HEK293 (cell line): ENCODE measurements at regions not wholly inside any gene's neighbourhood (a gene's known extent, or its start where the extent isn't known, plus 50 kb on each side); places are given as distances from the start of the nearest gene placed in this dataset.

ENCODE experiments used
- CTCF ChIA-PET: fragments of 350-600 bp; formaldehyde crosslinking; extraction: SDS; loops from one replicate; lab custom pipeline; 2021; ENCODE audit warnings: antibody characterized with exemption; lab: Yijun Ruan, JAX
- POLR2A ChIA-PET: fragments of 300-600 bp; formaldehyde crosslinking; extraction: SDS; loops from one replicate; lab custom pipeline; 2020; ENCODE audit warnings: antibody characterized with exemption, inconsistent platforms; lab: Yijun Ruan, JAX
- H3K27ac ChIP-seq: fragments of 200-500 bp; sonication (Bioruptor generic); 2 replicates; pipeline ENCODE4 v1.5.1; 2014; ENCODE audit warnings: low read depth, low read length, control low read depth, inconsistent platforms; ENCODE audit errors: extremely low read depth
- H3K36me3 ChIP-seq, 2 experiments: fragments of 200-500 bp in 1 of 2; sonication (Bioruptor generic) in 1 of 2; 1 replicate in 1 of 2; 2 replicates in 1 of 2; pipeline ENCODE4 v1.5.1; 2014 to 2017; ENCODE audit warnings: inconsistent platforms in 2 of 2, low read length in 2 of 2; ENCODE audit not compliant: control insufficient read depth in 2 of 2, insufficient read depth in 1 of 2
- H3K4me1 ChIP-seq: fragments of 200-500 bp; sonication (Bioruptor generic); 2 replicates; pipeline ENCODE4 v1.5.1; 2014; ENCODE audit warnings: mild to moderate bottlenecking, low read length, inconsistent platforms; ENCODE audit not compliant: control insufficient read depth, insufficient read depth
- H3K4me3 ChIP-seq: 2 replicates; pipeline ENCODE4 v1.5.1; 2011; ENCODE audit warnings: low read depth, mild to moderate bottlenecking, control low read depth, low read length, moderate library complexity
- H3K9me3 ChIP-seq: fragments of 200-500 bp; sonication (Bioruptor generic); 2 replicates; pipeline ENCODE4 v1.5.1; 2014; ENCODE audit warnings: low read depth, low read length, inconsistent platforms; ENCODE audit not compliant: control insufficient read depth, insufficient read depth
- RBAK ChIP-seq: fragments of 450-650 bp; formaldehyde crosslinking; IDR thresholded peaks from 2 replicates; pipeline ENCODE4 v1.5.1; 2016; ENCODE audit warnings: missing biosample characterization, missing genetic modification characterization
- SCRT2 ChIP-seq: fragments of 450-650 bp; formaldehyde crosslinking; IDR thresholded peaks from 2 replicates; pipeline ENCODE4 v1.5.1; 2016; ENCODE audit warnings: missing biosample characterization, missing genetic modification characterization
- ZBTB11 ChIP-seq: fragments of 450-650 bp; formaldehyde crosslinking; conservative IDR thresholded peaks from 2 replicates; pipeline ENCODE4 v1.5.1; 2016; ENCODE audit warnings: low read depth, missing biosample characterization, missing genetic modification characterization
- ZBTB20 ChIP-seq: fragments of 450-650 bp; formaldehyde crosslinking; IDR thresholded peaks from 2 replicates; pipeline ENCODE4 v1.5.1; 2016; ENCODE audit warnings: missing biosample characterization, missing genetic modification characterization
- ZNF121 ChIP-seq: fragments of 450-650 bp; formaldehyde crosslinking; IDR thresholded peaks from 2 replicates; pipeline ENCODE4 v1.5.1; 2016; ENCODE audit warnings: missing biosample characterization, missing genetic modification characterization
- ZNF302 ChIP-seq: fragments of 450-650 bp; formaldehyde crosslinking; IDR thresholded peaks from 2 replicates; pipeline ENCODE4 v1.5.1; 2016; ENCODE audit warnings: missing biosample characterization, missing genetic modification characterization, low read depth
- ZNF404 ChIP-seq: fragments of 450-650 bp; formaldehyde crosslinking; IDR thresholded peaks from 2 replicates; pipeline ENCODE4 v1.5.1; 2017; ENCODE audit warnings: missing biosample characterization, missing genetic modification characterization
- ZNF529 ChIP-seq: fragments of 450-650 bp; formaldehyde crosslinking; IDR thresholded peaks from 2 replicates; pipeline ENCODE4 v1.5.1; 2017; ENCODE audit warnings: missing genetic modification characterization, missing biosample characterization; ENCODE audit not compliant: insufficient replicate concordance
- ZNF791 ChIP-seq: fragments of 450-650 bp; formaldehyde crosslinking; IDR thresholded peaks from 2 replicates; pipeline ENCODE4 v1.5.1; 2016; ENCODE audit warnings: missing biosample characterization, missing genetic modification characterization
- TF ChIP-seq, protein P1 (sequence below): fragments of 450-650 bp; formaldehyde crosslinking; IDR thresholded peaks from 2 replicates; pipeline ENCODE4 v1.5.1; 2017; ENCODE audit warnings: missing biosample characterization, missing genetic modification characterization
- TF ChIP-seq, protein P2 (sequence below): fragments of 450-650 bp; formaldehyde crosslinking; IDR thresholded peaks from 2 replicates; pipeline ENCODE4 v1.5.1; 2016; ENCODE audit warnings: missing biosample characterization, missing genetic modification characterization
- TF ChIP-seq, protein P3 (sequence below): fragments of 450-650 bp; formaldehyde crosslinking; IDR thresholded peaks from 2 replicates; pipeline ENCODE4 v1.5.1; 2016; ENCODE audit warnings: missing biosample characterization, missing genetic modification characterization

GRCh38 chr5:1945606-1946005 lies 62.9 kb upstream of the IRX4 start:
- H3K4me3 ChIP-seq = no peak overlapping the region
- H3K4me1 ChIP-seq = no peaks in the 10 kb centered on the region
- POLR2A ChIA-PET = no interaction called here
- no peak overlapping the region for H3K27ac ChIP-seq
- no peaks in the 10 kb centered on the region for H3K36me3 ChIP-seq
- no peaks in the 10 kb centered on the region; the same call in 1 of the 2 replicates for H3K9me3 ChIP-seq
- CTCF ChIA-PET = no interaction called here
- TF ChIP-seq, protein P1, sequence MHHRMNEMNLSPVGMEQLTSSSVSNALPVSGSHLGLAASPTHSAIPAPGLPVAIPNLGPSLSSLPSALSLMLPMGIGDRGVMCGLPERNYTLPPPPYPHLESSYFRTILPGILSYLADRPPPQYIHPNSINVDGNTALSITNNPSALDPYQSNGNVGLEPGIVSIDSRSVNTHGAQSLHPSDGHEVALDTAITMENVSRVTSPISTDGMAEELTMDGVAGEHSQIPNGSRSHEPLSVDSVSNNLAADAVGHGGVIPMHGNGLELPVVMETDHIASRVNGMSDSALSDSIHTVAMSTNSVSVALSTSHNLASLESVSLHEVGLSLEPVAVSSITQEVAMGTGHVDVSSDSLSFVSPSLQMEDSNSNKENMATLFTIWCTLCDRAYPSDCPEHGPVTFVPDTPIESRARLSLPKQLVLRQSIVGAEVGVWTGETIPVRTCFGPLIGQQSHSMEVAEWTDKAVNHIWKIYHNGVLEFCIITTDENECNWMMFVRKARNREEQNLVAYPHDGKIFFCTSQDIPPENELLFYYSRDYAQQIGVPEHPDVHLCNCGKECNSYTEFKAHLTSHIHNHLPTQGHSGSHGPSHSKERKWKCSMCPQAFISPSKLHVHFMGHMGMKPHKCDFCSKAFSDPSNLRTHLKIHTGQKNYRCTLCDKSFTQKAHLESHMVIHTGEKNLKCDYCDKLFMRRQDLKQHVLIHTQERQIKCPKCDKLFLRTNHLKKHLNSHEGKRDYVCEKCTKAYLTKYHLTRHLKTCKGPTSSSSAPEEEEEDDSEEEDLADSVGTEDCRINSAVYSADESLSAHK (tag by site-specific recombination) = no peak

DNA sequence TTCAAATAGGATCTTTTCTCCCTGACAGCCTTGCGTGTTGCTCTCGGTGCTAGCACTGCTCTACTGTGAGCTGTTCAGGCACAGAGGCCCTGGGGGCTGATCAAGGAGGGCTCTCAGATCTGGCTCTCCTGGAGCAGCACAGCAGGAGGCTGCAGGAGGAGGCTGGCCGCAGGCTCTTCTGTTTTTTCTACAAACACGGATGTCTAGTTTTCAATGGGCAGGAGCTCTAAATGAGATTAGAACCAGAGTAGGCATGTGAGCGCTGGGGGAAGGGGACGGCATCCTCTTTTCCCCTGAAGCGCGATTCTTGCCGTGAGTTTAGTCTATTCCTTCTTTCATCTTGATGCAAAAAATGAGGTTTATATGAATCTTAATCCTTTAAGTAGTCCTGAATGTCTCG lies 61.7 kb upstream of the IRX4 start:
- CTCF ChIA-PET = interaction anchor here (0.6 kb wide), 1 partner anchor 685 kb away, joined by 3 read pairs; no protein-coding TSS in a partner anchor

GRCh38 chr5:1943481-1943880 lies 60.8 kb upstream of the IRX4 start:
- ChIA-PET CTCF (interaction anchor here (0.6 kb wide), 1 partner anchor 686 kb away, joined by 3 read pairs; no protein-coding TSS in a partner anchor), POLR2A (no interaction called here)
- H3K9me3 ChIP-seq = no peaks in the 10 kb centered on the region; the same call in 1 of the 2 replicates
- no peak overlapping the region for H3K27ac ChIP-seq
- H3K36me3 ChIP-seq = no peaks in the 10 kb centered on the region
- no peak for TF ChIP-seq ZBTB20 (tag by site-specific recombination)
- TF ChIP-seq, protein P2, sequence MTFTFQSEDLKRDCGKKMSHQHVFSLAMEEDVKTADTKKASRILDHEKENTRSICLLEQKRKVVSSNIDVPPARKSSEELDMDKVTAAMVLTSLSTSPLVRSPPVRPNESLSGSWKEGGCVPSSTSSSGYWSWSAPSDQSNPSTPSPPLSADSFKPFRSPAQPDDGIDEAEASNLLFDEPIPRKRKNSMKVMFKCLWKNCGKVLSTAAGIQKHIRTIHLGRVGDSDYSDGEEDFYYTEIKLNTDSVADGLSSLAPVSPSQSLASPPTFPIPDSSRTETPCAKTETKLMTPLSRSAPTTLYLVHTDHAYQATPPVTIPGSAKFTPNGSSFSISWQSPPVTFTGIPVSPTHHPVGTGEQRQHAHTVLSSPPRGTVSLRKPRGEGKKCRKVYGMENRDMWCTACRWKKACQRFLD = no peak
- TF ChIP-seq ZNF791 (tag by site-specific recombination) = no peak
- no peak for TF ChIP-seq ZNF529
- TF ChIP-seq ZNF121 (tag by site-specific recombination) = no peak
- TF ChIP-seq SCRT2 (tag by site-specific recombination) = no peak
- no peak for TF ChIP-seq ZNF404 (tag by site-specific recombination)
- no peak for TF ChIP-seq ZBTB11
- no peak overlapping the region for H3K4me3 ChIP-seq
- H3K4me1 ChIP-seq = no peaks in the 10 kb centered on the region

More for the DNA sequence above, 61.7 kb upstream of the IRX4 start:
- TF ChIP-seq ZNF302 (tag by site-specific recombination) (no peak), RBAK (tag by site-specific recombination) (no peak)
- TF ChIP-seq, protein P3, sequence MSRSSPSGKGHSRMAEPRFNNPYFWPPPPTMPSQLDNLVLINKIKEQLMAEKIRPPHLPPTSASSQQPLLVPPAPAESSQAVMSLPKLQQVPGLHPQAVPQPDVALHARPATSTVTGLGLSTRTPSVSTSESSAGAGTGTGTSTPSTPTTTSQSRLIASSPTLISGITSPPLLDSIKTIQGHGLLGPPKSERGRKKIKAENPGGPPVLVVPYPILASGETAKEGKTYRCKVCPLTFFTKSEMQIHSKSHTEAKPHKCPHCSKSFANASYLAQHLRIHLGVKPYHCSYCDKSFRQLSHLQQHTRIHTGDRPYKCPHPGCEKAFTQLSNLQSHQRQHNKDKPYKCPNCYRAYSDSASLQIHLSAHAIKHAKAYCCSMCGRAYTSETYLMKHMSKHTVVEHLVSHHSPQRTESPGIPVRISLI (tag by site-specific recombination) = no peak
- POLR2A ChIA-PET = no interaction called here
- Histone ChIP-seq H3K4me1 (no peaks in the 10 kb centered on the region), H3K9me3 (no peaks in the 10 kb centered on the region; the same call in 1 of the 2 replicates), H3K36me3 (no peaks in the 10 kb centered on the region), H3K4me3 (no peak overlapping the region), H3K27ac (no peak overlapping the region)
